ENCODE measurements at regions not wholly inside any gene's neighbourhood (a gene's known extent, or its start where the extent isn't known, plus 50 kb on each side); places are given as distances from the start of the nearest gene placed in this dataset.

DNA sequence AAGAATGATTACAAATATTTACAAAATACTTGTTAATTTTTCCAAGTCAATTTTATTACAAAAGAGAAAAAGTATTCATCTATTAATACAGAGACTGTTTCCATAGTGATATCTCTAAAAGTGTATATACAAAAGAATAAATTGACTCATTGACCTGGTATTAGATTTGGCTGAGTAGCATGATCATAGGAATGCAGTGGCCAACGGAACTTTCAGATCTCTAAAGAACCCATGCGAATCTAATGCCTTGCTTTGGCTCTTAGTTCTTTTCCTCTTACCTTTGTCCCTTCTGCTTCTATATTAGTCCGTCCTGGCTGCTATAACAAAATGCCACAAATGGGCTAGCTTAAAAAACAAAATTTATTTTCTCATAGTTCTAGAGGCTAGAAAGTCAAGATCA is 717.8 kb downstream of the TMTC2 start:
- TF ChIP-seq POLR2A (IDR thresholded peaks at IDR 0.05): no peak
- TF ChIP-seq, protein P1, sequence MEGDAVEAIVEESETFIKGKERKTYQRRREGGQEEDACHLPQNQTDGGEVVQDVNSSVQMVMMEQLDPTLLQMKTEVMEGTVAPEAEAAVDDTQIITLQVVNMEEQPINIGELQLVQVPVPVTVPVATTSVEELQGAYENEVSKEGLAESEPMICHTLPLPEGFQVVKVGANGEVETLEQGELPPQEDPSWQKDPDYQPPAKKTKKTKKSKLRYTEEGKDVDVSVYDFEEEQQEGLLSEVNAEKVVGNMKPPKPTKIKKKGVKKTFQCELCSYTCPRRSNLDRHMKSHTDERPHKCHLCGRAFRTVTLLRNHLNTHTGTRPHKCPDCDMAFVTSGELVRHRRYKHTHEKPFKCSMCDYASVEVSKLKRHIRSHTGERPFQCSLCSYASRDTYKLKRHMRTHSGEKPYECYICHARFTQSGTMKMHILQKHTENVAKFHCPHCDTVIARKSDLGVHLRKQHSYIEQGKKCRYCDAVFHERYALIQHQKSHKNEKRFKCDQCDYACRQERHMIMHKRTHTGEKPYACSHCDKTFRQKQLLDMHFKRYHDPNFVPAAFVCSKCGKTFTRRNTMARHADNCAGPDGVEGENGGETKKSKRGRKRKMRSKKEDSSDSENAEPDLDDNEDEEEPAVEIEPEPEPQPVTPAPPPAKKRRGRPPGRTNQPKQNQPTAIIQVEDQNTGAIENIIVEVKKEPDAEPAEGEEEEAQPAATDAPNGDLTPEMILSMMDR (IDR thresholded peaks at IDR 0.05): no peak

Data from right lobe of liver (tissue), 4 donors.